SK-N-SH treated with all-trans-retinoic acid at 6 μM for 48 hours (cell line): ENCODE measurements at regions not wholly inside any gene's neighbourhood (a gene's known extent, or its start where the extent isn't known, plus 50 kb on each side); places are given as distances from the start of the nearest gene placed in this dataset.

Source experiments
- ATAC-seq: fragments of 200-7000 bp; cut with Tn5 transposase; 3 replicates; pipeline ENCODE4 v1.9.1; 2020; ENCODE audit warnings: mild to moderate bottlenecking, moderate library complexity
- ARNTL ChIP-seq: fragments of 450-650 bp; formaldehyde crosslinking; IDR thresholded peaks from 2 replicates; pipeline ENCODE4 v1.5.0; 2020; ENCODE audit warnings: low read depth, mild to moderate bottlenecking, moderate library complexity, borderline replicate concordance
- BACH2 ChIP-seq: fragments of 250-450 bp; sonication (Bioruptor Pico); IDR thresholded peaks from 2 replicates; pipeline ENCODE4 v1.9.0; 2021; ENCODE audit warnings: mild to moderate bottlenecking, borderline replicate concordance
- CREB5 ChIP-seq: fragments of 250-450 bp; sonication (Bioruptor Pico); IDR thresholded peaks from 2 replicates; pipeline ENCODE4 v1.5.1; 2020; ENCODE audit warnings: low read depth, mild to moderate bottlenecking, moderate library complexity
- CSDC2 ChIP-seq: fragments of 250-450 bp; sonication (Bioruptor Pico); IDR thresholded peaks from 2 replicates; pipeline ENCODE4 v1.5.0; 2020; ENCODE audit warnings: mild to moderate bottlenecking, moderate library complexity
- CSRNP3 ChIP-seq: fragments of 250-450 bp; sonication (Bioruptor Pico); IDR thresholded peaks from 2 replicates; pipeline ENCODE4 v1.5.1; 2021; ENCODE audit warnings: mild to moderate bottlenecking, moderate library complexity
- ESRRG ChIP-seq: fragments of 250-450 bp; sonication (Bioruptor Pico); IDR thresholded peaks from 2 replicates; pipeline ENCODE4 v1.6.1; 2021; ENCODE audit warnings: mild to moderate bottlenecking
- GLIS3 ChIP-seq: fragments of 250-450 bp; sonication (Bioruptor Pico); IDR thresholded peaks from 2 replicates; pipeline ENCODE4 v1.5.0; 2020; ENCODE audit warnings: mild to moderate bottlenecking, moderate library complexity
- ISL1 ChIP-seq: fragments of 250-450 bp; sonication (Bioruptor Pico); IDR thresholded peaks from 2 replicates; pipeline ENCODE4 v2.1.2; 2022; ENCODE audit warnings: mild to moderate bottlenecking, moderate library complexity
- PATZ1 ChIP-seq: fragments of 250-450 bp; sonication (Bioruptor Pico); IDR thresholded peaks from 2 replicates; pipeline ENCODE4 v1.8.0; 2020; ENCODE audit warnings: mild to moderate bottlenecking, moderate library complexity, borderline replicate concordance
- POU6F1 ChIP-seq: fragments of 250-450 bp; sonication (Bioruptor Pico); IDR thresholded peaks from 2 replicates; pipeline ENCODE4 v1.8.0; 2021; ENCODE audit warnings: low read depth, mild to moderate bottlenecking, moderate library complexity, borderline replicate concordance
- PPARA ChIP-seq: fragments of 250-450 bp; sonication (Bioruptor Pico); IDR thresholded peaks from 2 replicates; pipeline ENCODE4 v1.5.0; 2020; ENCODE audit warnings: mild to moderate bottlenecking, borderline replicate concordance
- SNAI2 ChIP-seq: fragments of 250-450 bp; sonication (Bioruptor Pico); IDR thresholded peaks from 2 replicates; pipeline ENCODE4 v1.5.0; 2020; ENCODE audit warnings: mild to moderate bottlenecking, moderate library complexity
- TCF4 ChIP-seq: fragments of 250-450 bp; sonication (Bioruptor Pico); IDR thresholded peaks from 2 replicates; pipeline ENCODE4 v1.8.0; 2021; ENCODE audit warnings: mild to moderate bottlenecking, moderate library complexity, borderline replicate concordance
- TOX ChIP-seq: fragments of 250-450 bp; sonication (Bioruptor Pico); IDR thresholded peaks from 2 replicates; pipeline ENCODE4 v1.8.0; 2021; ENCODE audit warnings: mild to moderate bottlenecking, moderate library complexity, borderline replicate concordance
- TSHZ2 ChIP-seq: fragments of 250-450 bp; sonication (Bioruptor Pico); IDR thresholded peaks from 2 replicates; pipeline ENCODE4 v1.5.0; 2020; ENCODE audit warnings: mild to moderate bottlenecking, moderate library complexity
- ZC3H10 ChIP-seq: fragments of 250-450 bp; sonication (Bioruptor Pico); IDR thresholded peaks from 2 replicates; pipeline ENCODE4 v1.5.1; 2021; ENCODE audit warnings: mild to moderate bottlenecking, moderate library complexity
- ZFP3 ChIP-seq: fragments of 250-450 bp; sonication (Bioruptor Pico); IDR thresholded peaks from 2 replicates; pipeline ENCODE4 v1.5.0; 2020; ENCODE audit warnings: mild to moderate bottlenecking, moderate library complexity
- ZFP30 ChIP-seq: fragments of 450-650 bp; formaldehyde crosslinking; IDR thresholded peaks from 2 replicates; pipeline ENCODE4 v1.5.0; 2022; ENCODE audit warnings: mild to moderate bottlenecking, moderate library complexity
- ZNF565 ChIP-seq: fragments of 450-650 bp; formaldehyde crosslinking; conservative IDR thresholded peaks from 2 replicates; pipeline ENCODE4 v1.5.0; 2020; ENCODE audit warnings: low read depth, mild to moderate bottlenecking, moderate library complexity
- ZNF70 ChIP-seq: fragments of 450-650 bp; formaldehyde crosslinking; IDR thresholded peaks from 2 replicates; pipeline ENCODE4 v1.5.0; 2020; ENCODE audit warnings: mild to moderate bottlenecking, moderate library complexity
- ZNF8 ChIP-seq: fragments of 450-650 bp; formaldehyde crosslinking; IDR thresholded peaks from 2 replicates; pipeline ENCODE4 v1.5.0; 2020; ENCODE audit warnings: mild to moderate bottlenecking, moderate library complexity

GRCh38 chr10:78524342-78524741 is 490.7 kb downstream of the RPS24 start:
- no peak for ATAC-seq
- no peak for TF ChIP-seq ARNTL (CRISPR knock-in tag)
- no peak for TF ChIP-seq ISL1
- TF ChIP-seq PPARA (CRISPR knock-in tag), result no peak
- TF ChIP-seq SNAI2 (CRISPR knock-in tag), result no peak
- peak; percentile 49; the same call in 1 of the 2 replicates for TF ChIP-seq TCF4
- no peak for TF ChIP-seq CREB5 (CRISPR knock-in tag)
- peak; percentile 37; the same call in 1 of the 2 replicates for TF ChIP-seq TSHZ2 (CRISPR knock-in tag)

- ATAC-seq, result no peak
- TF ChIP-seq SNAI2 (CRISPR knock-in tag) (no peak), ZNF565 (CRISPR knock-in tag) (no peak), BACH2 (CRISPR knock-in tag) (no peak), TSHZ2 (CRISPR knock-in tag) (no peak), ISL1 (no peak), CREB5 (CRISPR knock-in tag) (no peak), ZNF70 (CRISPR knock-in tag) (no peak), POU6F1 (CRISPR knock-in tag) (no peak), ZNF8 (no peak), PATZ1 (CRISPR knock-in tag) (no peak), ZC3H10 (no peak), ZFP3 (CRISPR knock-in tag) (no peak), PPARA (CRISPR knock-in tag) (no peak), ZFP30 (CRISPR knock-in tag) (no peak), TCF4 (no peak), CSDC2 (CRISPR knock-in tag) (no peak), TOX (CRISPR knock-in tag) (no peak), GLIS3 (CRISPR knock-in tag) (no peak), ESRRG (CRISPR knock-in tag) (no peak), CSRNP3 (CRISPR knock-in tag) (no peak)
Measured at GRCh38 chr10:78524941-78525340, 491.3 kb downstream of the RPS24 start.
